ENCODE measurements at regions not wholly inside any gene's neighbourhood (a gene's known extent, or its start where the extent isn't known, plus 50 kb on each side); places are given as distances from the start of the nearest gene placed in this dataset.

- H3K9me3 ChIP-seq (ENCODE audit: control insufficient read depth in 4 of 4, insufficient read depth in 3 of 4, low read length in 3 of 4), result no peaks in the 10 kb centered on the region
- 61 to 83% methylated on average over 2 of the region's 2 CpGs for WGBS, 2 donors
- TF ChIP-seq, protein P1, sequence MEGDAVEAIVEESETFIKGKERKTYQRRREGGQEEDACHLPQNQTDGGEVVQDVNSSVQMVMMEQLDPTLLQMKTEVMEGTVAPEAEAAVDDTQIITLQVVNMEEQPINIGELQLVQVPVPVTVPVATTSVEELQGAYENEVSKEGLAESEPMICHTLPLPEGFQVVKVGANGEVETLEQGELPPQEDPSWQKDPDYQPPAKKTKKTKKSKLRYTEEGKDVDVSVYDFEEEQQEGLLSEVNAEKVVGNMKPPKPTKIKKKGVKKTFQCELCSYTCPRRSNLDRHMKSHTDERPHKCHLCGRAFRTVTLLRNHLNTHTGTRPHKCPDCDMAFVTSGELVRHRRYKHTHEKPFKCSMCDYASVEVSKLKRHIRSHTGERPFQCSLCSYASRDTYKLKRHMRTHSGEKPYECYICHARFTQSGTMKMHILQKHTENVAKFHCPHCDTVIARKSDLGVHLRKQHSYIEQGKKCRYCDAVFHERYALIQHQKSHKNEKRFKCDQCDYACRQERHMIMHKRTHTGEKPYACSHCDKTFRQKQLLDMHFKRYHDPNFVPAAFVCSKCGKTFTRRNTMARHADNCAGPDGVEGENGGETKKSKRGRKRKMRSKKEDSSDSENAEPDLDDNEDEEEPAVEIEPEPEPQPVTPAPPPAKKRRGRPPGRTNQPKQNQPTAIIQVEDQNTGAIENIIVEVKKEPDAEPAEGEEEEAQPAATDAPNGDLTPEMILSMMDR (IDR thresholded peaks at IDR 0.05; ENCODE audit: control extremely low read depth, extremely low read depth), result no peak
- no peak overlapping the region for H3K4me3 ChIP-seq
- no peaks in the 10 kb centered on the region for H3K27me3 ChIP-seq (ENCODE audit: control insufficient read depth in 3 of 3, insufficient read depth in 3 of 3, low read length in 2 of 3)
- DNase-seq, result no peak
- H3K4me1 ChIP-seq (ENCODE audit: control insufficient read depth in 5 of 5, insufficient read depth in 5 of 5, low read length in 5 of 5), result peaks cover 0 to 6% (median 0%) of the 10 kb centered on the region in 5 donors
- H3K27ac ChIP-seq (ENCODE audit: low read depth in 1 of 2, low read length in 1 of 2), result no peak overlapping the region
- H3K36me3 ChIP-seq (ENCODE audit: control insufficient read depth in 4 of 4, insufficient read depth in 4 of 4, low read length in 4 of 4), result no peaks in the 10 kb centered on the region
- peak; percentile 47 for ATAC-seq (ENCODE audit: insufficient read depth, low FRiP score)
- no peak overlapping the region for H3K9ac ChIP-seq (ENCODE audit: insufficient read depth in 1 of 2, low read length in 2 of 2)
Measured at GRCh38 chr5:159559337-159559736, 229.1 kb upstream of the IL12B start.

- H3K4me3 ChIP-seq, result no peak overlapping the region
- no peaks in the 10 kb centered on the region for H3K27me3 ChIP-seq (ENCODE audit: control insufficient read depth in 3 of 3, insufficient read depth in 3 of 3, low read length in 2 of 3)
- TF ChIP-seq, protein P1 (IDR thresholded peaks at IDR 0.05; ENCODE audit: control extremely low read depth, extremely low read depth), result no peak
- ATAC-seq (ENCODE audit: insufficient read depth, low FRiP score) (no peak), DNase-seq (no peak)
- WGBS, 2 donors, result 83 to 87% methylated on average over 7 of the region's 7 CpGs
- H3K9me3 ChIP-seq (ENCODE audit: control insufficient read depth in 4 of 4, insufficient read depth in 3 of 4, low read length in 3 of 4), result no peaks in the 10 kb centered on the region
- no peak overlapping the region for H3K27ac ChIP-seq (ENCODE audit: low read depth in 1 of 2, low read length in 1 of 2)
- no peak overlapping the region for H3K9ac ChIP-seq (ENCODE audit: insufficient read depth in 1 of 2, low read length in 2 of 2)
- H3K36me3 ChIP-seq (ENCODE audit: control insufficient read depth in 4 of 4, insufficient read depth in 4 of 4, low read length in 4 of 4), result no peaks in the 10 kb centered on the region
- H3K4me1 ChIP-seq (ENCODE audit: control insufficient read depth in 5 of 5, insufficient read depth in 5 of 5, low read length in 5 of 5), result peaks cover 0 to 6% (median 0%) of the 10 kb centered on the region in 5 donors
Measured at GRCh38 chr5:159560088-159560487, 229.8 kb upstream of the IL12B start.

- 84 to 91% methylated on average over 2 of the region's 2 CpGs for WGBS, 2 donors
- no peaks in the 10 kb centered on the region for H3K27me3 ChIP-seq (ENCODE audit: control insufficient read depth in 3 of 3, insufficient read depth in 3 of 3, low read length in 2 of 3)
- no peaks in the 10 kb centered on the region for H3K9me3 ChIP-seq (ENCODE audit: control insufficient read depth in 4 of 4, insufficient read depth in 3 of 4, low read length in 3 of 4)
- H3K9ac ChIP-seq (ENCODE audit: insufficient read depth in 1 of 2, low read length in 2 of 2), result no peak overlapping the region
- no peak for DNase-seq
- TF ChIP-seq, protein P1 (IDR thresholded peaks at IDR 0.05; ENCODE audit: control extremely low read depth, extremely low read depth), result no peak
- H3K4me3 ChIP-seq, result no peak overlapping the region
- no peak for ATAC-seq (ENCODE audit: insufficient read depth, low FRiP score)
- H3K36me3 ChIP-seq (ENCODE audit: control insufficient read depth in 4 of 4, insufficient read depth in 4 of 4, low read length in 4 of 4), result no peaks in the 10 kb centered on the region
- no peak overlapping the region for H3K27ac ChIP-seq (ENCODE audit: low read depth in 1 of 2, low read length in 1 of 2)
- no peaks in the 10 kb centered on the region for H3K4me1 ChIP-seq (ENCODE audit: control insufficient read depth in 5 of 5, insufficient read depth in 5 of 5, low read length in 5 of 5)
Measured at GRCh38 chr5:159564031-159564430, 233.7 kb upstream of the IL12B start.

DNA sequence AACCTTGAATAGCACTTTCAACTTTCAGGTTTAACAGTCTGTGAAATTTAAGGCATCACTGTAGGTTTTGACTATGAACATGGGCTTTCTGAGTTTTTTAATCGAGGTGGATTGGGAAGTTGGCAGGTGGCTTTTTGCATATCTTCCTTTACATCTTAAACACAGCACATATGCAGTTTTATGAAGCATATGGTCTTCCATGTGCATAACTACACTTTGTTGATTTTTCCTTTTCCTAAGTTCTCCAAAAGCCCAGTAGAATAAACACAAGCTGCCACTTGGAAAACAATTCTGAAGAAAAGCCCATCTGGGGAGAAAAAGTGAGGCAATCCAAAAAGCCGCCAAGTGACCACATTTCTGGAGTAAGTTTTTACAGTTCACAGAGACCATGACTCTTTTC is 236.5 kb upstream of the IL12B start:
- WGBS, 2 donors, result 84 to 85% methylated on average over 2 of the region's 2 CpGs
- no peaks in the 10 kb centered on the region for H3K27me3 ChIP-seq (ENCODE audit: control insufficient read depth in 3 of 3, insufficient read depth in 3 of 3, low read length in 2 of 3)
- no peaks in the 10 kb centered on the region for H3K36me3 ChIP-seq (ENCODE audit: control insufficient read depth in 4 of 4, insufficient read depth in 4 of 4, low read length in 4 of 4)
- H3K4me1 ChIP-seq (ENCODE audit: control insufficient read depth in 5 of 5, insufficient read depth in 5 of 5, low read length in 5 of 5), result peaks cover 0 to 2% (median 0%) of the 10 kb centered on the region in 5 donors
- no peaks in the 10 kb centered on the region for H3K9me3 ChIP-seq (ENCODE audit: control insufficient read depth in 4 of 4, insufficient read depth in 3 of 4, low read length in 3 of 4)
- TF ChIP-seq, protein P1 (IDR thresholded peaks at IDR 0.05; ENCODE audit: control extremely low read depth, extremely low read depth), result no peak
- no peak for ATAC-seq (ENCODE audit: insufficient read depth, low FRiP score)
- no peak for DNase-seq
- no peak overlapping the region for H3K27ac ChIP-seq (ENCODE audit: low read depth in 1 of 2, low read length in 1 of 2)
- no peak overlapping the region for H3K4me3 ChIP-seq
- H3K9ac ChIP-seq (ENCODE audit: insufficient read depth in 1 of 2, low read length in 2 of 2), result no peak overlapping the region
